ENCODE measurements at regions not wholly inside any gene's neighbourhood (a gene's known extent, or its start where the extent isn't known, plus 50 kb on each side); places are given as distances from the start of the nearest gene placed in this dataset.

- no peak for TF ChIP-seq ZC3H10 (CRISPR knock-in tag; IDR thresholded peaks at IDR 0.05)
- TF ChIP-seq RARB (CRISPR knock-in tag; IDR thresholded peaks at IDR 0.05), result no peak
- TF ChIP-seq POU6F1 (CRISPR knock-in tag; IDR thresholded peaks at IDR 0.05; ENCODE audit: borderline replicate concordance, low read depth), result no peak
- TF ChIP-seq TCF4 (CRISPR knock-in tag; IDR thresholded peaks at IDR 0.05; ENCODE audit: borderline replicate concordance), result no peak
- no peak for TF ChIP-seq ESRRG (CRISPR knock-in tag; IDR thresholded peaks at IDR 0.05)
- TF ChIP-seq GLIS3 (CRISPR knock-in tag; IDR thresholded peaks at IDR 0.05), result no peak
- TF ChIP-seq PATZ1 (CRISPR knock-in tag; IDR thresholded peaks at IDR 0.05; ENCODE audit: borderline replicate concordance), result no peak
- no peak for TF ChIP-seq ISL1 (CRISPR knock-in tag; IDR thresholded peaks at IDR 0.05)
- TF ChIP-seq CSRNP3 (CRISPR knock-in tag; IDR thresholded peaks at IDR 0.05), result no peak
- TF ChIP-seq CREB5 (CRISPR knock-in tag; IDR thresholded peaks at IDR 0.05; ENCODE audit: low read depth), result no peak
- no peak for TF ChIP-seq CSDC2 (CRISPR knock-in tag; IDR thresholded peaks at IDR 0.05)
- no peak for TF ChIP-seq PPARA (CRISPR knock-in tag; IDR thresholded peaks at IDR 0.05; ENCODE audit: borderline replicate concordance)
- TF ChIP-seq ZNF8 (CRISPR knock-in tag; IDR thresholded peaks at IDR 0.05), result no peak
- no peak for TF ChIP-seq ARNTL (CRISPR knock-in tag; IDR thresholded peaks at IDR 0.05; ENCODE audit: borderline replicate concordance, low read depth)
- TF ChIP-seq ZNF565 (CRISPR knock-in tag; conservative IDR thresholded peaks at IDR 0.05; ENCODE audit: low read depth), result no peak
- TF ChIP-seq TSHZ2 (CRISPR knock-in tag; IDR thresholded peaks at IDR 0.05), result no peak
- no peak for TF ChIP-seq ZFP30 (CRISPR knock-in tag; IDR thresholded peaks at IDR 0.05)
- ATAC-seq, result no peak
Measured at GRCh38 chr20:10807013-10807412, 133.2 kb upstream of the JAG1 start.

GRCh38 chr20:10812759-10813327 is 139.0 kb upstream of the JAG1 start:
- TF ChIP-seq ZC3H10 (CRISPR knock-in tag; IDR thresholded peaks at IDR 0.05) (no peak), PPARA (CRISPR knock-in tag; IDR thresholded peaks at IDR 0.05; ENCODE audit: borderline replicate concordance) (no peak), CSDC2 (CRISPR knock-in tag; IDR thresholded peaks at IDR 0.05) (no peak), ESRRG (CRISPR knock-in tag; IDR thresholded peaks at IDR 0.05) (no peak), TOX (CRISPR knock-in tag; IDR thresholded peaks at IDR 0.05; ENCODE audit: borderline replicate concordance) (no peak), CSRNP3 (CRISPR knock-in tag; IDR thresholded peaks at IDR 0.05) (no peak), ARNTL (CRISPR knock-in tag; IDR thresholded peaks at IDR 0.05; ENCODE audit: borderline replicate concordance, low read depth) (no peak), BACH2 (CRISPR knock-in tag; IDR thresholded peaks at IDR 0.05; ENCODE audit: borderline replicate concordance) (no peak), RARB (CRISPR knock-in tag; IDR thresholded peaks at IDR 0.05) (no peak), PATZ1 (CRISPR knock-in tag; IDR thresholded peaks at IDR 0.05; ENCODE audit: borderline replicate concordance) (no peak), ZNF565 (CRISPR knock-in tag; conservative IDR thresholded peaks at IDR 0.05; ENCODE audit: low read depth) (no peak), ZFP30 (CRISPR knock-in tag; IDR thresholded peaks at IDR 0.05) (no peak), ISL1 (CRISPR knock-in tag; IDR thresholded peaks at IDR 0.05) (no peak), POU6F1 (CRISPR knock-in tag; IDR thresholded peaks at IDR 0.05; ENCODE audit: borderline replicate concordance, low read depth) (no peak), ZNF70 (CRISPR knock-in tag; IDR thresholded peaks at IDR 0.05) (no peak), ZFP3 (CRISPR knock-in tag; IDR thresholded peaks at IDR 0.05) (no peak)
- ATAC-seq, result no peak
